Pancreas (tissue), 10 donors: ENCODE measurements at regions not wholly inside any gene's neighbourhood (a gene's known extent, or its start where the extent isn't known, plus 50 kb on each side); places are given as distances from the start of the nearest gene placed in this dataset.

Experiments
- ATAC-seq, 4 donors: fragments of 200-7000 bp; cut with Tn5 transposase; one replicate each; pipeline versions ENCODE4 v1.8.0 to v1.9.1; 2020; ENCODE audit warnings: mild to moderate bottlenecking in 4 of 4, moderate library complexity in 4 of 4
- DNase-seq, 6 donors: peaks; one replicate each; pipeline ENCODE4 v3.0.0-alpha.2; 2020
- FAIRE-seq: peaks from 2 replicates; lab custom pipeline; 2012; peaks lifted over from hg19 to GRCh38; lab: Jason Lieb, UNC
- H3K27ac ChIP-seq, 4 donors: fragments of 200-600 bp; sonication (generic); 1 replicate in 3 of 4; 2 replicates in 1 of 4; pipeline versions ENCODE4 v1.5.0 to v1.8.0; 2020
- H3K27me3 ChIP-seq, 4 donors: fragments of 200-600 bp; one replicate each; pipeline ENCODE4 v1.8.0; 2021
- H3K36me3 ChIP-seq, 3 donors: fragments of 200-600 bp; sonication (generic) in 1 of 3; one replicate each; pipeline versions ENCODE4 v1.5.0 to v1.8.0; 2020 to 2021
- H3K4me1 ChIP-seq, 3 donors: fragments of 200-600 bp; one replicate each; pipeline ENCODE4 v1.8.0; 2021
- H3K4me3 ChIP-seq, 4 donors: fragments of 200-600 bp; sonication (generic) in 2 of 4; one replicate each; pipeline versions ENCODE4 v1.5.0 to v1.8.0; 2020 to 2021
- H3K9me3 ChIP-seq, 4 donors: fragments of 200-600 bp; one replicate each; pipeline ENCODE4 v1.8.0; 2021
- CTCF ChIP-seq, 4 donors: fragments of 200-600 bp; sonication (generic) in 3 of 4; IDR thresholded peaks; one replicate each; pipeline versions ENCODE4 v1.5.0 to v1.8.0; 2021; ENCODE audit warnings: antibody characterized with exemption in 4 of 4
- WGBS, 2 donors: extraction: QIAGEN DNeasy Blood & Tissue Kit; methylation state at CpG; one replicate each; pipeline ENCODE4 v1.1.7; 2013; 5-methylcytosine and 5-hydroxymethylcytosine counted together
- intact Hi-C, 3 donors: fragments of 100-400 bp; cut with DNase I; formaldehyde crosslinking; loops; one replicate each; pipeline versions ENCODE4 v1.11.1 to v1.14.2; 2022
- donor health status: healthy with polysubstance abuse.
- donor health status: DM: no; HTN: no; CAD: no; lungs with moderate emphysema.
- donor health status: DM: no; HTN: no; CAD: no.
- donor health status: control.
- donor health status: control.
- donor health status: Bipolar disorder and iron deficiency.
- donor health status: DM: yes; HTN: yes; CAD: no.
- donor health status: DM: no; HTN: no; CAD: no.
- donor health status: DM: no; HTN: no; CAD: no.
- donor health status: DM: yes; HTN: yes; CAD: no.

DNA sequence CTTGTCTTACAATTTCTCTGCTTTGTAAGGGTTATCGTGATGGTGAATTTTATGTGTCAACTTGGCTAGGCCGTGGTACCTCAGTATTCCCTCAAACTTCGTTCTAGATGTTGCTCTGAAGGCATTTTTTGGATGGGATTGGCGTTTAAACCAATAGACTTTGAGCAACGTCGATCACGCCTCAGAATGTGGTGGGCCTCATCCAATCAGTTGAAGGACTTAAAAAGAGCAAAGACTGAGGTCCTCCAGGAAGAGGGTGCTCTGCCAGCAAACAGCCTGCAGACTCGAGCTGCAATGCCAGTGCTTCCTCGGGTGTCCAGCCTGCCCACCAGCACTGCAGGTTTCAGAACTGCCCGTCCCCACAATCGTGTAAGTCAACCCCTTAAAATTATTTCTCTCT is 145.8 kb upstream of the SALL3 start:
- intact Hi-C loops: no loop called here
- no peaks in the 10 kb centered on the region for H3K27me3 ChIP-seq
- no peak overlapping the region for H3K27ac ChIP-seq
- no peak for ATAC-seq
- H3K4me3 ChIP-seq: no peak overlapping the region
- DNase-seq: no peak
- no peaks in the 10 kb centered on the region for H3K36me3 ChIP-seq
- no peak for FAIRE-seq
- no peak for TF ChIP-seq CTCF (IDR thresholded peaks at IDR 0.05)
- 61 to 70% methylated on average over 11 of the region's 11 CpGs for WGBS, 2 donors
- H3K9me3 ChIP-seq: no peaks in the 10 kb centered on the region
- no peaks in the 10 kb centered on the region for H3K4me1 ChIP-seq

DNA sequence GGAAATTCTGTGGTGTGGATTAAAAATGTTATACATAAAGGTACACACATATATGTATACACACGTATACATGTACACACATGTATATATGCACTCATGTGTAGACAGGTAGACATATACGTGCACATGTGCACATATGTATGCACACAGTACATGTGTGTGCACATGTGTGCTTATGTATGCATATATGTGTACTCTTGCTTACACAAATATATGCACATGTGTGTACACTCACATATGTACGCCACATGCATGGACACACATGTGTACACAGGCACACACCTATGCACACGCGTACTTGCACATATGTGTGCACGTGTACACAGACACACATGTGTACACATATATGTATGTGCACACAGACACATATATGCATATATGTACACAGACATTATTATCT is 142.8 kb upstream of the SALL3 start:
- no peaks in the 10 kb centered on the region for H3K4me1 ChIP-seq
- TF ChIP-seq CTCF (IDR thresholded peaks at IDR 0.05): no peak
- no peak overlapping the region for H3K27ac ChIP-seq
- WGBS, 2 donors: 76 to 77% methylated on average over 6 of the region's 6 CpGs
- no peaks in the 10 kb centered on the region for H3K9me3 ChIP-seq
- no peak for ATAC-seq
- FAIRE-seq: no peak
- no peaks in the 10 kb centered on the region for H3K27me3 ChIP-seq
- H3K4me3 ChIP-seq: no peak overlapping the region
- intact Hi-C loops: no loop called here
- H3K36me3 ChIP-seq: no peaks in the 10 kb centered on the region
- DNase-seq: no peak

DNA sequence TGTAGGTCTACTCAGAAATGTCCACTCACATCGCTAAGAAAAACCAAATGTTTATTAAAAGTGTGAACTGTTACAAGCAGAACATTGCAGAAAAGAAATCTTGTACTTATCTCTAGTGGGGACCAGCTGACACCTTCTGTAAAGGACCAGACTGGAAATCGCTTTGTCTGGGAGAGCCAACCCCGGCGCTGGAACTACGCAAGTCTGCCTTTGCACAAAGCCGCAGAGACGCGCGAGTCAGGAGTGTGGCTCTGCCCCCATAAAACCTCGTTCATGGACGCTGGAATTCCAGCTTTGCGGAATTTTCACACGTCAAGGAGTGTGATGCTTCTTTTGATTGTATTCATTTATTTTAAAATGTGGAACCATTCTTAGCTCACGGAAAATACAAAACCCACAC is 141.9 kb upstream of the SALL3 start:
- WGBS, 2 donors: 86 to 88% methylated on average over 14 of the region's 14 CpGs
- intact Hi-C loops: no loop called here
- Histone ChIP-seq H3K4me1 (no peaks in the 10 kb centered on the region), H3K9me3 (no peaks in the 10 kb centered on the region), H3K27me3 (peaks cover 0 to under 1% (median 0%) of the 10 kb centered on the region in 4 donors), H3K36me3 (no peaks in the 10 kb centered on the region), H3K4me3 (no peak overlapping the region), H3K27ac (no peak overlapping the region)
- no peak for TF ChIP-seq CTCF (IDR thresholded peaks at IDR 0.05)
- FAIRE-seq (no peak), DNase-seq (no peak), ATAC-seq (no peak)

- H3K27me3 ChIP-seq: peaks cover 0 to 3% (median 0%) of the 10 kb centered on the region in 4 donors
- WGBS, 2 donors: 85% methylated on average over 7 of the region's 7 CpGs
- H3K4me3 ChIP-seq: no peak overlapping the region
- ATAC-seq (no peak), FAIRE-seq (no peak), DNase-seq (no peak)
- TF ChIP-seq CTCF (IDR thresholded peaks at IDR 0.05): no peak
- H3K9me3 ChIP-seq: no peaks in the 10 kb centered on the region
- no peak overlapping the region for H3K27ac ChIP-seq
- intact Hi-C loops: no loop called here
- no peaks in the 10 kb centered on the region for H3K36me3 ChIP-seq
- no peaks in the 10 kb centered on the region for H3K4me1 ChIP-seq
Observed at GRCh38 chr18:78838183-78838582, 141.4 kb upstream of the SALL3 start.

- no peak for FAIRE-seq
- no peak for ATAC-seq
- intact Hi-C loops: no loop called here
- H3K27ac ChIP-seq: no peak overlapping the region
- WGBS, 2 donors: 69 to 75% methylated on average over 5 of the region's 5 CpGs
- no peak for DNase-seq
- no peaks in the 10 kb centered on the region for H3K4me1 ChIP-seq
- no peak overlapping the region for H3K4me3 ChIP-seq
- no peaks in the 10 kb centered on the region for H3K27me3 ChIP-seq
- no peak for TF ChIP-seq CTCF (IDR thresholded peaks at IDR 0.05)
- H3K9me3 ChIP-seq: peaks cover 0 to 4% (median 0%) of the 10 kb centered on the region in 4 donors
- H3K36me3 ChIP-seq: no peaks in the 10 kb centered on the region
Observed at GRCh38 chr18:78849046-78849445, 130.6 kb upstream of the SALL3 start.
